NCI-H187 (cell line): ENCODE measurements at regions not wholly inside any gene's neighbourhood (a gene's known extent, or its start where the extent isn't known, plus 50 kb on each side); places are given as distances from the start of the nearest gene placed in this dataset.

Experiments used
- DNase-seq, 2 experiments: peaks; one replicate each; lab custom pipeline; 2025; lab: John Stamatoyannopoulos, UW

DNA sequence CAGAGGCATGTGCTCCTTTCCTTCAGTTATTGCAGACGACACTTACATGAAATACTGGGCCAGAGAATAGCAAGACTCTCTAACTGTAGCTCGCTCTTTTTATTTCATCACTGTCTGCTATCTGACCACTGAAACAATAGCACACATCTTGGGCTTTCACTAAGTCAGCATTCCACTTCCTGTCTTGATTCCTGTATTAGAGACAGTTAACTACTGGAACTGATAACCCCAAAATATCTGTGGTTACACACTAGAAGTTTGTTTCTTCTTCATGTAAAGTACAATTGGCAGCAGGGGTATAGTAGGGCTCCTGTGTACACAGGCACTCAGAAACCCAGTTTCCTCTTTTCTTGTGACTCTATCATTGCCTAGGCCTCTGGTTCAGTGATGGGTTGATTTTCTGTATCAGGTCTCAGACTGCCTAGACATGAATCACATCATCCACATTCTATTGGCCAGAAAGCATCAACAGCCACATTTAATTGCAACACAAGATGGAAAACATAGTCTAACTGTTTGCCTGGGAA, 230.2 kb upstream of the CD96 start:
- DNase-seq, result no peak

DNA sequence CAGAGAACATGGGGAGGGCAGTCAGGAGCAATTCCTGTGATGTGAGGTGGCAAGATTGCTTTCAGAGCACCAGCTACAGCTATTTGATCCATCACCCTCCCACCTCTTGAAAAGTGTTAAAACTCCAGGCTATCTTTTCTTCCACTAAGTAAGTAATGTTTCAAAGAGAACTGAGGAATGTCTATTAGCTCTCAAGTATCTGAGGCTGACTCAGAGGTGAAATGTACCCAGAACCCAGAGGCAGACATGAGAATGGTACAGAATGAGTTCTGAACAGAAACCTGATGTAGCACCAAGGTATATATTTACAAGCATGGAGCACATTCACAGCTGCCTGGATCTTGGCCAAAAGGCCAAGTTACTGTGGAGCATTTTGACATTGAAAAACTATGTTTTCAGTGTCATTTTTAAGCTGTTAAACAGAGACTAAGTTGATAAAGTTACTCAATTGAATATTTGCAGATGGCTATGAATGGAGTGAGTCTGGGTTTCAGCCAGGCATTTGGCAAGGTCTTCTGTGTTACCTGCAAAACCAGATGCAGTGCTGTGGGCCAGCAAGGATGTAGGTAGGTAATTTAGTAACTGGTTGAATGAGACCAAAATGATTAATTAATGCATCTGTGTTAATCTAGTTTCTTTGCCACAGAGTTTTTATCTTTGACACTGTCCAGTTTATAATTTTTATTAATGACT, 227.7 kb upstream of the CD96 start:
- no peak for DNase-seq

DNA sequence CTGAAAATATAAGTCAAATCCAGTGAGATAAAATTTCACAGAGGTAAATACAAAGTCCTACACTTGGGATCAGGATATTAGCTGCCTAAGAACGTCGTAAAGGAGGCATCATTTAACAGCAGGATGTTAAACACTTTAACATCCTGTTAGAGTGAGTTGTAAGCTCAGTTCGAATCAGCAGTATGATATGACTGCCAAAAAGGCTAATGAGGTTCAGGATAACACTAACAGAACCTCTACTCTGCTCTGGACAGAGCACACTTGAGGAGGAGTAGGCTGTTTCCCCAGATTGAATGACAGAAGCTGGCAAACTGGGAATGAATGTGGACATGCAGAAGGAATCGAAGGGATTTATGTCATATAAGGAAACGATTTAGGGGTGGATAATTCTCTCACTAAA, 227.1 kb upstream of the CD96 start:
- DNase-seq, result no peak

GRCh38 chr3:111315930-111316587, 225.9 kb upstream of the CD96 start:
- no peak for DNase-seq

DNA sequence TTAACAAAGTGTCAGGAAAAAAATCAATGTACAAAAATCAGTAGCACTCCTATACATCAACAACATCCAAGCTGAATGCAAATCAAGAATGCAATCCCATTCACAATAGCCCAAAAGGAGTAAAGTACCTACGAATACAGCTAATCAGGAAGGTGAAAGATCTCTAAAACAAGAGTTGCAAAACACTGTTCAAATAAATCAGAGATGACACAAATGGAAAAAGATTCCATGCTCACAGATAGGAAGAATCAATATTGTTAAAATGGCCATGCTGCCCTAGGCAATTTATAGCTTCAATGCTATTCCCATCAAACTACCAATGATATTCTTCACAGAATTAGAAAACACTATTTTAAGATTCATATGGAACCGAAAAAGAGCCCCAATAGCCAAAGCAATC, 223.7 kb upstream of the CD96 start:
- DNase-seq, result no peak

- no peak for DNase-seq
These were observed 222.4 kb upstream of the CD96 start for GRCh38 chr3:111319598-111319997.

- peak in 1 of 2 experiments; percentile 18 for DNase-seq
These were observed 220.2 kb upstream of the CD96 start for GRCh38 chr3:111321786-111322185.

GRCh38 chr3:111323019-111323418, 219.0 kb upstream of the CD96 start:
- DNase-seq, result no peak

DNA sequence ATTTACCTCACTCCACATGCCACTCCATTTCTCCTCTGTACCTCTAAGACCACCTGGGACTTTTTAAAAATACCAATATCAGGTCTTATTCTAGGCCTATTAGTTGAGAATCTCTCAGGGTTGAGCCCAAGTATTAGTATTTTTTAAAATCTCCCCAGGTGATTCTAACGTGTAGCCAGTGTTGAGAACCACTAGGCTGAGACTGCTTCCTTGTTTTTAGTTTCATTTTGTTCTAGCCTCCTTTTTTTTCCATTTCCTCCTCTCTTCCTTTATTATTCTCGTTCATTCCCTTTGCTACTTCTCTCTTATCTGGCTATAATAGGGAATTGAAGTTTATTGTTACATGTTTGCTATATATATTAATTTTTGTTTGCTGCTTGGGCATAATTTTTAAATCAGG, 217.8 kb upstream of the CD96 start:
- DNase-seq, result no peak

DNA sequence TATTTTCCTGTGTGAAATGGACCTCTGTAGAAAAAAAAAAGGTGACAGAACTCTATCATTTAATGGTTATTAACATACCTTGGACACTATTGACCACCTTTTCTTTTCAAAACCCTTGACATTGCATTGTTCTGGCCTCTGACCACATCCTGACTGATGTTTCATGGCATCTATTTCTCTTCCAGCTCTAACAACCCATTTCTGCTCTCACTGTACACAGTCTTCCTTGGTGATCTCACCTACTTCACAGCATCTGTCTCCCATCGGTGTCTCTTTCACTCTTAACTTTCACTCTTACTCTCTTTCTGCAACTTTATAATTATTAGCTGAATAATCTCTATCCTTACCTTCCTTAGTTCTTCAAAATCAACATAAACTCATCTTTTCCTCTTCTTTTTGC, 217.4 kb upstream of the CD96 start:
- DNase-seq, result no peak

- no peak for DNase-seq
These were observed 216.8 kb upstream of the CD96 start for GRCh38 chr3:111325160-111325718.

GRCh38 chr3:111326144-111326995, 215.6 kb upstream of the CD96 start:
- DNase-seq, result no peak

DNA sequence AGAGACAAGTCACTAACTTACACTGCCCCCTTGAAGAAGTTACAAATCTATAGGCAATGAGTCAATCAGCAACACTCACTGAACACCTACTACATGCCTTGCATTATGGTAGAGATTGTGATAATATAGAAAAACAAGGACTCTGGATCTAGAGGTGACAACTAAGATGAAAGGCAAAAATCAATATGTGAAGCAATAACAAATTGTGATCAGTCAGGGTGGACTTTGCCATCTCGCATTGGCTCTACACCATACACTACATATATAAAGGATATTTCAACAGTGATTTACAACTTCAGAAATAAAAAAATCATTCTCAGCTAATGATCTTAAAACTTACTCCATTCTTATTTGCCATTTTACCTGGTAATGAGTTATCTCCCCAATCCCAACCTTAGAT, 210.7 kb upstream of the CD96 start:
- DNase-seq, result no peak

GRCh38 chr3:111331912-111332311, 210.1 kb upstream of the CD96 start:
- no peak for DNase-seq

- DNase-seq, result no peak
These were observed 209.4 kb upstream of the CD96 start for GRCh38 chr3:111332488-111333080.

DNA sequence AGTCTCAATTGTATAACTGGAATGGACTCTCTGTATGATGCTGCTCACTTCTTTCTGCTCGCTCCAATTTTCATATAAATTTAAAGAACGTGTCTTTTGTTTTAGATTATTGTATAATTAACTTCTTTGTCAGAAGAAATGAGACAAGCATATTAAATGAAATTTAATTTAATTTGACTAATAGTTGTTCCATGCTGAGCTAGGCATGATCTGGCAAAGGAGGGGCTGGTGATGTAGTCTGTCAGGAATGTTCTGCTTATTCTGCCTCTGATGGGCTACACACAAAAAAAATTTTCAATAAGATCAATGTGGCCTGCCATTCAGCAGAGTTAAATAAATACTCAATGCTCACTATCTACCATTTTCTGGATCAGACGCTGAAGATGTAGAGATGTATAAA, 208.4 kb upstream of the CD96 start:
- no peak for DNase-seq

GRCh38 chr3:111335512-111336303, 206.3 kb upstream of the CD96 start:
- DNase-seq, result no peak

- DNase-seq, result no peak
These were observed 205.5 kb upstream of the CD96 start for GRCh38 chr3:111336511-111336910.

- DNase-seq, result peak in 1 of 2 experiments; percentile 17
These were observed 203.8 kb upstream of the CD96 start for GRCh38 chr3:111338059-111338698.

DNA sequence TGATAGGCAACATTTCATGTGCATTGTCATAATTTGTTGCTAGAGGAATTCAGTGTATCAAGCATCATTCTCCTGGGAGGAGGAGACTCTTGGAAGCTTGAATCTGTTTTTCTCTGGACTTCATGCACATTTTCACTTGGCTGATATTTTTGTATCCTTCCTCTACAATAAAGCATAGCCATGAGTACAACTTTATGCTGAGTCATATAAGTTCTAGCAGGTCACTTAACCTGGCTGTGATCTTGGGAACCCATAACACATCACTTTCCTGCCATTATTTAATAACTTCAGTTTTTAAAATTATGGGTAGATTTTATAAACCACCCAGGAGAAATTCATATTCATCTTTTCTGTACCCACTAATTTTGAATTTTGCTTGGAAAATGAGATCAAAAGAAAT, 203.0 kb upstream of the CD96 start:
- no peak for DNase-seq

GRCh38 chr3:111351334-111351733, 190.7 kb upstream of the CD96 start:
- DNase-seq, result no peak
